Bone marrow (tissue), 2 donors: ENCODE measurements at regions not wholly inside any gene's neighbourhood (a gene's known extent, or its start where the extent isn't known, plus 50 kb on each side); places are given as distances from the start of the nearest gene placed in this dataset.
"Not testable (repeated sequence)": the region's sequence is repeated elsewhere in the genome, so short reads cannot be mapped to it uniquely, and the experiment has no call there.

Experiments used
- DNase-seq, 2 donors: peaks; one replicate each; lab custom pipeline; 2025; lab: John Stamatoyannopoulos, UW

- DNase-seq: no peak
These were observed 532.9 kb upstream of the NUDT12 start for GRCh38 chr5:104095527-104095926.

- DNase-seq: no peak
These were observed 526.5 kb upstream of the NUDT12 start for GRCh38 chr5:104088876-104089778.

GRCh38 chr5:104084896-104085295, 522.3 kb upstream of the NUDT12 start:
- no peak for DNase-seq

- no peak for DNase-seq
These were observed 520.2 kb upstream of the NUDT12 start for GRCh38 chr5:104082754-104083153.

- DNase-seq: no peak
These were observed 518.6 kb upstream of the NUDT12 start for GRCh38 chr5:104081232-104081631.

- DNase-seq: no peak
These were observed 518.1 kb upstream of the NUDT12 start for GRCh38 chr5:104080646-104081175.

- DNase-seq: not testable (repeated sequence)
These were observed 517.5 kb upstream of the NUDT12 start for GRCh38 chr5:104079861-104080645.

GRCh38 chr5:104071887-104072286, 509.3 kb upstream of the NUDT12 start:
- no peak for DNase-seq

- no peak for DNase-seq
These were observed 500.2 kb upstream of the NUDT12 start for GRCh38 chr5:104062621-104063377.

GRCh38 chr5:104061707-104062106, 499.1 kb upstream of the NUDT12 start:
- no peak for DNase-seq

GRCh38 chr5:104053353-104053649, 490.7 kb upstream of the NUDT12 start:
- no peak for DNase-seq

GRCh38 chr5:104052558-104053352, 490.2 kb upstream of the NUDT12 start:
- DNase-seq: no peak

- no peak for DNase-seq
These were observed 487.8 kb upstream of the NUDT12 start for GRCh38 chr5:104050436-104050835.

- DNase-seq: no peak
These were observed 487.2 kb upstream of the NUDT12 start for GRCh38 chr5:104049752-104050151.

- no peak for DNase-seq
These were observed 485.6 kb upstream of the NUDT12 start for GRCh38 chr5:104048231-104048630.

- DNase-seq: no peak
These were observed 483.4 kb upstream of the NUDT12 start for GRCh38 chr5:104045987-104046386.

- not testable (repeated sequence) for DNase-seq
These were observed 477.3 kb upstream of the NUDT12 start for GRCh38 chr5:104039871-104040270.

- not testable (repeated sequence) for DNase-seq
These were observed 474.5 kb upstream of the NUDT12 start for GRCh38 chr5:104037136-104037535.

- DNase-seq: not testable (repeated sequence)
These were observed 470.6 kb upstream of the NUDT12 start for GRCh38 chr5:104033186-104033585.

- DNase-seq: no peak
These were observed 461.9 kb upstream of the NUDT12 start for GRCh38 chr5:104024538-104024937.

GRCh38 chr5:104023739-104024138, 461.1 kb upstream of the NUDT12 start:
- DNase-seq: no peak
